ENCODE measurements at regions not wholly inside any gene's neighbourhood (a gene's known extent, or its start where the extent isn't known, plus 50 kb on each side); places are given as distances from the start of the nearest gene placed in this dataset.

GRCh38 chr2:181149056-181149455, 168.7 kb downstream of the UBE2E3 start:
- DNase-seq (ENCODE audit: low spot score): no peak

GRCh38 chr2:181152226-181152625, 171.8 kb downstream of the UBE2E3 start:
- no peak for DNase-seq (ENCODE audit: low spot score)

GRCh38 chr2:181152701-181153100, 172.3 kb downstream of the UBE2E3 start:
- DNase-seq (ENCODE audit: low spot score): no peak

- no peak for DNase-seq (ENCODE audit: low spot score)
These were observed 173.5 kb downstream of the UBE2E3 start for GRCh38 chr2:181153886-181154285.

- DNase-seq (ENCODE audit: low spot score): no peak
These were observed 176.9 kb downstream of the UBE2E3 start for GRCh38 chr2:181157326-181157725.

GRCh38 chr2:181158427-181158826, 178.0 kb downstream of the UBE2E3 start:
- no peak for DNase-seq (ENCODE audit: low spot score)

- DNase-seq (ENCODE audit: low spot score): no peak
These were observed 181.2 kb downstream of the UBE2E3 start for GRCh38 chr2:181161615-181162014.

- DNase-seq (ENCODE audit: low spot score): no peak
These were observed 182.7 kb downstream of the UBE2E3 start for GRCh38 chr2:181163139-181163538.

GRCh38 chr2:181163691-181164090, 183.3 kb downstream of the UBE2E3 start:
- no peak for DNase-seq (ENCODE audit: low spot score)

- no peak for DNase-seq (ENCODE audit: low spot score)
These were observed 184.3 kb downstream of the UBE2E3 start for GRCh38 chr2:181164699-181165098.

- DNase-seq (ENCODE audit: low spot score): no peak
These were observed 184.9 kb downstream of the UBE2E3 start for GRCh38 chr2:181165199-181165868.

GRCh38 chr2:181169503-181169902, 189.1 kb downstream of the UBE2E3 start:
- no peak for DNase-seq (ENCODE audit: low spot score)

GRCh38 chr2:181170256-181170655, 189.9 kb downstream of the UBE2E3 start:
- DNase-seq (ENCODE audit: low spot score): no peak

- DNase-seq (ENCODE audit: low spot score): no peak
These were observed 192.3 kb downstream of the UBE2E3 start for GRCh38 chr2:181172676-181173075.

GRCh38 chr2:181174611-181175580, 194.5 kb downstream of the UBE2E3 start:
- no peak for DNase-seq (ENCODE audit: low spot score)

GRCh38 chr2:181176540-181176939, 196.1 kb downstream of the UBE2E3 start:
- no peak for DNase-seq (ENCODE audit: low spot score)

GRCh38 chr2:181177376-181177775, 197.0 kb downstream of the UBE2E3 start:
- DNase-seq (ENCODE audit: low spot score): no peak

- DNase-seq (ENCODE audit: low spot score): no peak
These were observed 197.7 kb downstream of the UBE2E3 start for GRCh38 chr2:181178130-181178529.

GRCh38 chr2:181178823-181179412, 198.5 kb downstream of the UBE2E3 start:
- no peak for DNase-seq (ENCODE audit: low spot score)

GRCh38 chr2:181183878-181184542, 203.6 kb downstream of the UBE2E3 start:
- no peak for DNase-seq (ENCODE audit: low spot score)

- DNase-seq (ENCODE audit: low spot score): no peak
These were observed 205.0 kb downstream of the UBE2E3 start for GRCh38 chr2:181185421-181185820.

GRCh38 chr2:181185948-181186347, 205.5 kb downstream of the UBE2E3 start:
- DNase-seq (ENCODE audit: low spot score): no peak

Data from cerebellar cortex (tissue), 1 donor.